Activated T-cell treated with anti-CD3 and anti-CD28 coated beads for 24 hours (primary cell): ENCODE measurements at regions not wholly inside any gene's neighbourhood (a gene's known extent, or its start where the extent isn't known, plus 50 kb on each side); places are given as distances from the start of the nearest gene placed in this dataset.
"Not testable (repeated sequence)": the region's sequence is repeated elsewhere in the genome, so short reads cannot be mapped to it uniquely, and the experiment has no call there.

Experiments
- DNase-seq: peaks from one replicate; pipeline ENCODE4 v3.0.0-alpha.2; 2020; ENCODE audit warnings: low read depth

- DNase-seq, result no peak
Observed at GRCh38 chr1:212155219-212155618, 119.7 kb downstream of the DTL start.

GRCh38 chr1:212157252-212157651 lies 121.7 kb downstream of the DTL start:
- no peak for DNase-seq

- DNase-seq, result no peak
Observed at GRCh38 chr1:212158912-212159796, 123.6 kb downstream of the DTL start.

- no peak for DNase-seq
Observed at GRCh38 chr1:212161231-212161781, 123.9 kb upstream of the PPP2R5A start.

- no peak for DNase-seq
Observed at GRCh38 chr1:212162635-212163034, 122.6 kb upstream of the PPP2R5A start.

- DNase-seq, result no peak
Observed at GRCh38 chr1:212164095-212164872, 120.9 kb upstream of the PPP2R5A start.

- no peak for DNase-seq
Observed at GRCh38 chr1:212166244-212166643, 119.0 kb upstream of the PPP2R5A start.

GRCh38 chr1:212166644-212167043 lies 118.6 kb upstream of the PPP2R5A start:
- DNase-seq, result no peak

GRCh38 chr1:212167098-212167497 lies 118.1 kb upstream of the PPP2R5A start:
- DNase-seq, result no peak

- DNase-seq, result no peak
Observed at GRCh38 chr1:212173567-212173966, 111.6 kb upstream of the PPP2R5A start.

GRCh38 chr1:212174295-212174694 lies 110.9 kb upstream of the PPP2R5A start:
- not testable (repeated sequence) for DNase-seq

GRCh38 chr1:212177542-212177941 lies 107.7 kb upstream of the PPP2R5A start:
- no peak for DNase-seq

- DNase-seq, result no peak
Observed at GRCh38 chr1:212178851-212179250, 106.4 kb upstream of the PPP2R5A start.

GRCh38 chr1:212179394-212180076 lies 105.7 kb upstream of the PPP2R5A start:
- DNase-seq, result no peak

- no peak for DNase-seq
Observed at GRCh38 chr1:212181015-212181882, 104.0 kb upstream of the PPP2R5A start.

- DNase-seq, result no peak
Observed at GRCh38 chr1:212182171-212182570, 103.0 kb upstream of the PPP2R5A start.

- no peak for DNase-seq
Observed at GRCh38 chr1:212182579-212182978, 102.6 kb upstream of the PPP2R5A start.

GRCh38 chr1:212186427-212187207 lies 98.6 kb upstream of the PPP2R5A start:
- no peak for DNase-seq

- no peak for DNase-seq
Observed at GRCh38 chr1:212188599-212189351, 96.4 kb upstream of the PPP2R5A start.

GRCh38 chr1:212189352-212189738 lies 95.9 kb upstream of the PPP2R5A start:
- DNase-seq, result no peak
